Stimulated activated naive CD4-positive, alpha-beta T cell (primary cell): ENCODE measurements at regions not wholly inside any gene's neighbourhood (a gene's known extent, or its start where the extent isn't known, plus 50 kb on each side); places are given as distances from the start of the nearest gene placed in this dataset.

Experiments used
- DNase-seq, 6 experiments: peaks; one replicate each; lab custom pipeline; 2025; lab: John Stamatoyannopoulos, UW

DNA sequence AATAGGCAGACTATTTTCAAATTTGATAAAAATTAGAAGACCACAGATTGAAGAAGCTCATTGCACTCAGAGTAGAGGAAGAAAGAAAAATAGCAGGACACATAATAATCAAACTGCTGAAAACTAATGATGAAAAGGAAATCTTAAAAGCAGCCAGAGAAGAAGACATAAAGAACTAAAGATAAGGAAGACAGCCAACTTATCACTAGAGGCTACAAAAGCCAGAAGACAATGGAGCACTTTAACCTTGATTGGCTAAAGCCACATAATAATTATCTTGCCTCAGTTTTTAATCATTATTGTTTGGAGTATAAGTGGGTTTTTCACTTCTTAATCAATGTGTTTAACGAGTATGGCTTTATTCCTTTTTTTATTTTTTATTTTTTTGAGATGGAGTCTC, 397.6 kb downstream of the RNF144B start:
- DNase-seq: no peak

DNA sequence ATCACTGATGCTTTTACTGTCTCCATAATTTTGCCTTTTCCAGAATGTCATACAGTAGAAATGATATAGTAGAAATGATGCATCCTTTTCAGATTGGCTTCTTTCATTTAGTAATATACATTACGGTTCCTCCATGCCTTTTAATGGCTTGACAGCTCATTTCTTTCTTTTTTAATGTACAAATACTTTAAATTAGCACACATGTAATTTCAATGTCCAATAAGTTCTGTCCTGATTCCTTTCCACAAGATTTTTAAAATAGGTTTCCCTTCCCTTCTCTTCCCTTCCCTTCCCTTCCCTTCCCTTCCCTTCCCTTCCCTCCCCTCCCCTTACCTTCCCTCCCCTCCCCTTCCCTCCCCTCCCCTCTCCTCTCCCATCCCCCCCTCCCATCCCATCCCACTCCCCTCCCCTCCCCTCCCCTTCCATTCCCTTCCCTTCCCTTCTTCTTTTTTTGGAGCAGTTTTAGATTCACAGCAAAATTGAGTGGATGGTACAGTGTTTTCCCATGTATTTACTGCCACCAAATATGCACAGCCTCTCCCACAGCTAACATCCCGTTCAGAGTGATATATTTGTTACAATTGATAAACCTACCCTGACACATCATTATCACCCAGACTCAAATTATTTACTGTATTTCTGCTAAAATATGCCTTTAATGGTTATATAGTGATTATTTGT, 398.8 kb downstream of the RNF144B start:
- DNase-seq: no peak

DNA sequence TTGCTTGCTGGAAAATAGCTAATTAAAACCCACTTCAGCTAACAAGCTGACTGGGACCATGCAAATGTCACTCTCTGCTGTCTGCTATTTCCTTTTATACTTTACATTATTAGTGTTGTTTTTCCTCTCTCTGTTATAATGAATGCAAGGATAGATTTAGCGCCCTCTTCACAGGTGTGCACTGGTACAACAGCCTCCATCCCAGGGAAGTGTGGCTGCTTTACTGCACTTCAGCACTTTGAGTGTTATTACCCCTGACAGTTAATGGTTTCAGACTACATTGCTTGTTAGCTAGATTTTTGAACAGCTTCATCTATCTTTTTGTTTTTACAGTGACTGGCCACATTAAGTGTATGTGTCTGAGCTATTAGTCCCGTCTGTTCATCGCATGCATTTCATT, 405.7 kb downstream of the RNF144B start:
- no peak for DNase-seq

DNA sequence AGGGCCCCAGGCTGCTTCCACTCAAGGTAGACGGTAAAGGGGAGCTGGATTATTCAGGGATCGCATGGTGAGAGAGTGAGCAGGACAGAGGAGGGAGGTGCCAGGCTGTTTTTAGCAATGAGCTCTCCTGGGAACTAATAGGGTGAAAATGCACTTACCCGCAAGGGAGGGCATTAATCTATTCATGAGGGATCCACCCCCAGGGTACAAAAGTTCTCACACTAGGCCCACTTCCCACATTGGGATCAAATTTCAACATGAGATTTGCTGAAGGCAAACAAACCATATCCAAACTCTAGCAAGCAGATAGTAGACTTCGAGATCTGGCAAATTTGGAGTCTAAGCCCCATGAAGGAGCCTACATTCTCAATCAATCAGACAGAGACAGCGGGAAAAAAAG, 408.6 kb downstream of the RNF144B start:
- DNase-seq: no peak

DNA sequence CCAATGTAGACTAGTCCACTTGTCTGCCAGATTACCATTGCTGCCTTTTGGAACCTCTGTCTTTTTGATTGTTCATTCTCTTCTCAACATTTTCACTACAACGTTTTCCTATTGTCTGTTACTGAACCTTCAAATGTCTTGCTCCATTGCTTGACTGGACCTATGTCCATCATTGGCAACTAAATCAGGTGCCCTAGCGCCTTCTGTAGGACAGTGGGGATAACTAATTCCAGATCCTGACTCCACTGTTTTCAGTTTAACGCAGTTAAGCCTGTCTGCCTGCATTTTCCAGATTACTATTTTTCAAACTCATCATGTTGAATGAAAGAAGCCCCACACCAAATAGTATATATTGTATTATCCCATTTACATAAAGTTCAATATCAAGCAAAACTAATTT, 433.6 kb downstream of the RNF144B start:
- DNase-seq: no peak

DNA sequence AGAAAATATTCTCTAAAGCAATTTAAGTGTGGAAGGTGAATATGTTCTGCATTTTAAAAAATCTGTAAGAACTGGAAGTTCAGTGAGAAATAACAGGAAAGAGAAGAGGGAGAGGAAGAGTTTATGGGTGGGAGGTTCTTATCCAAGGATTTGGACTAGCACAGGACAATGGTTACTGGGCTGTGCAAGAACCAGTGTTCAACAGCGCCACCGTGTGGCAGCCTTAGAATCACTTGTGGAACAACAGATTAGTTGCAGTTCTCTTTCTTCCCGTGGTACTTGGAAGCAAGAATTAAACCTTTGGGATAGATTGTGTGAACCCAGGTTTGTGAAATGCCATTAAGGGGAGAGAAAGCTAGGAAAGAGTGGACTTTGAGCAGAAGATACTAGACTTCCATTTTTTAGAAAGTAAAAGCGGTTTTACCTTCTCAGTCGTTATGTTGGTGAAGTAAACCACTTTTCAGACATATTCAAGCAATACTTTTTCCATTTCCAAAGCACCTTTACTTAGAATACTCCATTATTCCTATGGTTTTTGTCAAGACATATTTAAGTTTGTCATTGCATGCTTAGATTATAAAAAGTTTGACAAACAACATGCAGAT, 436.7 kb downstream of the RNF144B start:
- no peak for DNase-seq

DNA sequence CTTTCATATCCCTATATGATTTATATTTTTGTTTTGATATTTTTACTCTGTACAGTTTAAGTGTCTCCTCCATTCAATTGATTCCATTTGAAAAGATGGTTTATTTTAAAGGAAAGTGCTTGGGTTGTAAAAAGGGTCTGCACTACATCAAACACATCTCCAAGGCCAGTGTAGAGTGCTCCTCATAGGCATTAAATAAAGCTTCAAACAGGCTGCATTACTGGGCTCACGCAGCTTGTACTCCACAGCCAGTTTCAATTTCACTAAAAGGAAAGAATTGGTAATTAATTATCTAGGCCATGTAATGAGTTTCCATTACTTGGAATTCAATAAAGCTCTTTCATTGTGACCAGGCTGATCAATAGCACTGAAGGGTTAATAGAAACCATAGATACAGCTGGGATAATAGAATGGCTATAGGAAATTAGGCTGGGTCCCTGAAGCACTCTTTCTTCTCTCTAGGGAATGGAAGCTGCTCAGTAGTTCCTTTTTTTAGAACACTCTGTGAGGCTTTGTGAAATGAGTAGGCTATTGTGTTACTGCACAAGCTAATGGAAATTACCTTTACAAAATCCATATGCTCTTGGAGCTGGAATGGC, 442.2 kb downstream of the RNF144B start:
- DNase-seq: no peak

DNA sequence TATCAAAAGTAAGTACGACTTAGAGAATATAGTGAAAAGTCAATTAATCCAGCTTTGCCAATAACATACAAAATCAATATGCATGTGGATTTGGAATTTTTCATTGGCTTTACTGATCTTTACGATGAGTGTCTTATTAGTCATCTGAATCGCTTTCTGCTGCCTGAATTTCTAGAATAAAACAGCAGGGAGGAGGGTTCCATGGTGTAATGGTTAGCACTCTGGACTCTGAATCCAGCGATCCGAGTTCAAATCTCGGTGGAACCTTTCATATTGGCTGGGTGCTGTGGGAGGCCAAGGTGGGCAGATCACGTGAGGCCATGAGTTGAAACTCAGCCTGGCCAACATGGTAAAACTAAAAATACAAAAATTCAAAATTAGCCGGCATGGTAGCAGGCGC, 448.8 kb downstream of the RNF144B start:
- no peak for DNase-seq

DNA sequence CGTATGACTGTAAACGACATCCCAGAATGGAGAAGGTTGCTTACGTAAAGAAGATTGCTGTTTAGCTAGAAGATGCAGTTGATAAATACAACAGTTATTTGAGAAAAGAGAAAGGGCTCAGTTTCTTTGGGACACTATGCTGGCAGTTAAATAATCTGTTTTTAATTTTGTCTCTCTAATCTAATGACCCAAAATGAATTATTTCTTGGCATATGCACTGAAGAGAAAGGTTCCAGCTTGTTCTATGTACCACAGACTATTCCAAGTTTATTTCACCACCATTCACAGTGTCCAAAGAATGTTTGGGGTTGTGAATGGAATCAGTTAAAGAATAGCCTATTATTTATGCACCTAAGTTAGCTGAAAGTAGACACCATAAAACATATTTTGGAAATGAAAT, 449.9 kb downstream of the RNF144B start:
- no peak for DNase-seq

DNA sequence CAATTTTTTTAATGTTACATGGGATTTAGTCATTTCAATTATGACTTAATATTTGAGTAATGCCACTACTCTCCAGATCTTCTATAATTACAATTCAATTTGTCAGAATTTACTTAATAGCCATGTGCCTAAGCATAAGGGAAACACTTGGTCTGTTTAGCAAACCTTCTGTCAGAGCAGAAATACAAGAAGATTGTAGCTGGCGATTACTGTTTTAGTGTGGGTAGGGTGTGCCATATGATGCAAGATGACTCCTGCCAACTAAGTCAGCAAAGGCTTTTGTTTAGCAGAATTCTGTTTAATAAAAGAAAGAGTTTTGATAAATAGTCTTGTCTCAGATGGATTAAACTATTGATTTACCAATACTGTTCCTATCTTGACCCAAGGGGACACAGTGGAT, 455.4 kb downstream of the RNF144B start:
- DNase-seq: no peak

DNA sequence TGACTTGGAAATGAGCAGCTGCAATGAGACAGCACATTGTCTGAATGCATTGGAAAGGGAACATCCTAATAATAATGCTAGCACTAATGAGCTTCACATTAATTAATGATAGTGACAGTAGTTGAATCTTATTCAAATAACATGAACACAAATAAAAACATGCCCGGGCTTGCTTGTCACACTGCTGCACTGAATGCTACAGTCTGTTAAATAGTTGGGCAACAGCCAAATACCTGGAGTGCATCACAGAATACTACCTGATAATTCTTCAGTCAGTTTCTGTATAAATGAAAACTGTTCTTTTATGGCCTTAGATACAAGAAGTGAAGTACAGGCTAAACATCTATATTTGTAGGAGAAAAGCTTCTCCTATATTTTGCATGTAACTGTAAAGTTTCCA, 458.7 kb downstream of the RNF144B start:
- no peak for DNase-seq

DNA sequence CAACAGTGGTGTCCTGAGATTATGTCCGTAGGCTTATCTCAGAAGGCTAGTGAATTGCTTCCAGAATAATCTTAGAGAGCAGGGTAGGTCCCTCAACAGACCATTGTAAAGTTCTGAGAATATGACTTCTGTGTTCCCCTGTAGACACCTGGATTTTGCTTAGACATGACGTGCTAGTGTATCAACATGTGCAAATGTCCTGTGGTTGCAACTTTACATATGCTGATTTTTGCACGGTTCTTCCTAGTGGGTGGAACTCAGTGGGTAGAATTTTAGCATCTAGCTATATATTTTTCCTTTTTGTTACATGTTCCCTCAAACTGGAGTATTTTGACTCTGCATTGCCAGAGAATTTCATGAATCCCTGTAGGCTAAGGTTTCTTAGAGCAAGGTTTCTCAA, 459.2 kb downstream of the RNF144B start:
- no peak for DNase-seq

DNA sequence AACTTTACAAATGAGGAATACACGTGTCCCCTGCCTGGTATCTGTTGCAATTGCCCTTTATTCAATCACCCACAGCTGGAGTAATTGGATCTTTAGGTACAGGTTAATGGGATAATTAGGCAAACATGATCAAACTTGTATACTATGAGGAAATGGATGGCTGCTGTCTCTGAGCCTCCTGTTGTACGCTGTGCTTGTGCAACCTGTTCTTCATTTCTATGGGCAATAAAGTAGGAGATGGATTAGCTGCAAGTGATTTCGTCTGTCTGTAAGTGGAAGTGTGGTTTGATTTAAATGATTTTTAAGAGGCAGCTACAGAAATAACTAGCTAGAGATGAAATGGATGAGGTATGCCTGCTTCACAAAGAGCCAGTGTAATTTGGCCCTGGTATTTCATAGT, 474.1 kb downstream of the RNF144B start:
- no peak for DNase-seq

DNA sequence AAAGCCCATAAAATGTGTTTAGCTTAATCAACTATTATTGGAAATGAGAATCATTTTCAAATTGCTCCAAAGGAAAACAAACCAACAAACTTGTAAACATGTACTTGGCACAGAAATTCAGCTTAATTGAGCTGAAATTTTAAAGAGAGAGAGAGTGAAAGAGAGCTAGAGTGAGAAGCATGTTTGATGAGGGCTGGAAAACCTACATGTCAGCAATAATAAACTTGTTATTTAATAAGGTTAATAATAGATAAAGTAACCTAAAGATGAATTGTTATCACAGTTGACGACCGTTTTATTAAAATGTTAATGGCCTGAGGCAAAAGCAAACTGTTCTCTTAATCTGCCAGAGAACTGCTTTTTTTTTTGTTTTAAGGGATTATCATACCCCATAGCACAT, 496.1 kb downstream of the RNF144B start:
- no peak for DNase-seq

DNA sequence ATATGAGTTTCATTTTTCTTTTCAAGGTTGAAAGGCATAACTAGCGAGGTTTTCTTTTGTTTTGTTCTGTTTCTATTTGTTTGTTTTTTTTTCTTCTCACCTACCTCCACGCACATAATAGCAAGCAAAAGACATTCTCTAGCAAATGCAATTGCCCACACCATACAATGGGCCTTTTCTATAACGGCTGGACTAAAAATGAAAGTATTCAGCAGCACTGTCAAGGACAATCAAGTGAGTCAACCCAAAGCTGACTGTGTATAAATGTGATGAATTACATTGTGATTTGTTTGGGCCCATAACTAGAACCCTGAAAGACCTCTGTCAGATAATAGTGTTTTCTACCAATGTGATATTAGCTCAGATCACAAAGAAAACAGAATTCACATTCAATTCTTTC, 496.7 kb downstream of the RNF144B start:
- DNase-seq: no peak

DNA sequence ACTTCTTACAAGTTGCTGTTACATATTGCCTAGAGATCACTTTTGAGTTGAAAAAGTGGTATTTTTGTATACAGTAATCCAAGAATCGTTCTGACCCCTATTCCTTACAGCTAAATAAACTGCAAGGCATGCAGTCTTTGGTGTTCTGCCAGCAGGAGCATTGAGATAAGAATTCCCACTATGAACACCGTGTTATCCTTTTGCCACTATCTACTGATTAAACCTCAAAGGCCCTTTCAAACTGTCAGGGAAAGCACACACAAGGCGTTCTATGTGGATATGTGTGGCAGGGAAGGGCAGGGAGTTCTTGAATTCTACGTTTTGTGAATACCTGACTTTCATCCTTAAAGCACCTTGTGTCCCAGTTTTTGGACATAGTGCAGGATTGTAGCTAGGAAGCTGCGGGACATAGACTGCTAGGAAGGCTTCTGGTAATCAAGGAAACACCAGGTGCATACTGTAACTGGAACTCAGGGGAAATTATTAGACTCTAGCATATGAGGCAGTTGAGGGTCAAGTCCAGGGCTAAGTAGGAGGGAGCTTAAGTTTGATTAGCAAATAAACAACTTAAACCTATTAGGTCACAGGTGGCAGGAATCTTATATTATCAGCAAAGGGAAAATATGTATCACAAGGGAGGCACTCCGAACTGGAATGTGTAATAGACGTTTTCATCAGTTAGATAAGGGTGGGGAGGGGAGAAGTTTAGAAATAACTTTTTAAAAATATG, 506.6 kb downstream of the RNF144B start:
- no peak for DNase-seq

DNA sequence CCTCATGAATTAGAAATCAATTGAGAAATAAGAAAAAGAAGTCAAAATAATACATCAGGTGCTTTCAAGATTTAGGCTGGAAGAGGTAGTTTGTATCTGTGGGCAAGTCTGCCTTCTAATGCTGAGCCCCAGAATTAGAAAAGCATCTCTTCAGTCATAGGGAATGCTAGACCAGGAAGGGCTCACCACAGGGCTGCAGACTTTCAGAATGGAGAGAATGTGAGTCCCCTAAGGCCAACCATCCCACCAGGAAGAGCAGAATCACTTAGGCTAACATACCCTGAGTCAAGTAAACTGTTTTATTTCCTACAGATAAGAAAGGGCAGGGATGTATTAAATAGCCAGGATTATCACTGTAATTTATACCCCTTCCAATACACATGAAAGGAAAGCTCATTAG, 510.2 kb downstream of the RNF144B start:
- DNase-seq: no peak

DNA sequence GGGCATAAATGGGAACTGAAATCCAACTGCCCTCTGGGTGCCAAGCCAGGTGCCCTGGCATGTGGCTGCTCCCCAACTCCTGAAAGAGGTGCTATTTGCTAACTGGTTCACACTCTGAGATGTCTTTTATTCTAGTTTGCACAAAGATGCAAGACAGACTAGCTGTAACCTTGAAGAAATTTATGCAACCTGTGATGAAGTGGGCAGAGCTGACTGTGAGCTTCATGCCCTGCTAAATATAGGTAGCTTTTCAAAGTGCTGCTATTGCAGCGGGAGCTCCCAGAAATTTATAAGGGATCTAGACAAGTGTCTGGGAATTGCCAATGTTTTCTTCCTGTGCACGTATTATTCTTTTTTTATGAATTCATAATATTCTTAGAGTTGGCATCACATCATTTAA, 517.5 kb downstream of the RNF144B start:
- no peak for DNase-seq

DNA sequence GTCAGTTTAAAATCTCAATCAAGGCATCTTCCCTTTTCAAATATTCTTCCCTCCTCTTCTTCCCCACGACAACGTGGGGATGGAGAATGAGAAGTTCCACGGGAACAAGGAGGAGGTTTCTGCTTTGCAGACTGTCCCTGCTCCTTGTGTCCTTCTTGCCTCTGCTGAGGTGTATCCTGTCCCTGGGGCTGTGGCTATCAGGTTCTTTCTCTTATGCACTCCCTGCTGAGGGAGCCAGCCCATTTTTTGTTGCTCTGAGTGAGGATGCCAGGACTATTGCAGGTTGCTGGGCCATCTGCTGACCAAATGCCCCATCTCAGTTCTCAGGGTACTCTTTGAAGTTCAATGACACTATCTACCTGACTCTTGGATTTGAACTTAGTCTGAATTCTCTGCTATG, 533.6 kb downstream of the RNF144B start:
- DNase-seq: no peak

DNA sequence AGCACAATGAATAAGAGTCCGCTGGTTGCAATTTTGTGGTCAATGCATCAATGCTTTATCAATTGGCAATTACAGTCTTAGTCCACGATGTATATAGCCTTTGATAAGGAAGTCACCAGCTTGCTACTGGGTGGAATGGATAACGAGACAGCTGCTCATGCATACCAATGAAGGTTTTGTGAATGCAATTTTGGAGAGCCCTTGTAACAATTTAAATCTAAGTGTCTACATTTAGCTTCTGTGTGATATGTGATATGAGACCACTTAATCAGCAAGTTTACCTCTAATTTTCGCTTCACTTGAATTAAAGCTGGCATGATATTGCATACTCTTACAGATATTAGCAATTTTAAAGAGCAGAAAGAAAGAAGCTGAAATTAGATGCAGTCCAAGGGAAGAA, 543.9 kb downstream of the RNF144B start:
- no peak for DNase-seq

DNA sequence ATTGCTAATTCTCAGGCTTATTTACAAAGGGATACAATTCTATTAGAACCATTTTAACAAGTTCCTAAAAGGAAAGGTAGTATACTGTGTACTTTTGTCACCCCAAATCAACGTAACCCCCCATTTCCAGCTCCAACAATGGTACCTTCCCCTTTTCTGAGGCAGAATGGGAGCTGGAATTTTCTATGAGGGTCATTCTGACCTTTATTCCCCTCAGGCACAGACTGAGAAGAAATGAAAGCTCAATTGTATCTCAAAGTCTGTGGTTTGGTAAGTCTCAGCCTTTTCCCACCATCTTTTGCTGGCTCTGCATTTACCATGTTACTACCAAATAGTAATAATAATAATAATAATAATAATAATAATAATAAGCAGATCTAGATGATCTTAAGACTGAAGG, 571.0 kb downstream of the RNF144B start:
- DNase-seq: no peak

DNA sequence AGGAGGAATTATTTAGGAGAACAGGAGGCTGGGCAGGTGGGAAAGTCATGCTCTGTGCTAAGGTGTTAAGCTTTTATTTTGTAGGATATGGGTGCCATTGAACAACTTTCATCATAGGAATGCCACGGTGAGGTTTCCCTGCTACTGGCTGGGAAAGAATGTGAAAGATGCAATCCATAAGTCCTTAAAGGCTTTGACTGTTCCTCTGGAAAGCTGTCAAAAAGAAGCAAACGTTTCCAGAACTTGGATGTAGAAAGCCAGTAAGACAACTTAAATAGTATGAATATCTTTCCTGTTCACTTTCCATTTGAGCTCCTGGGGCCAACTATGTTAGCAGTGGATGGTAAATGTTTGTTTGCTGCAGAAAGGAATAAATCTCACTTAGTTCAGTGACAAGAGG, 574.4 kb downstream of the RNF144B start:
- no peak for DNase-seq

DNA sequence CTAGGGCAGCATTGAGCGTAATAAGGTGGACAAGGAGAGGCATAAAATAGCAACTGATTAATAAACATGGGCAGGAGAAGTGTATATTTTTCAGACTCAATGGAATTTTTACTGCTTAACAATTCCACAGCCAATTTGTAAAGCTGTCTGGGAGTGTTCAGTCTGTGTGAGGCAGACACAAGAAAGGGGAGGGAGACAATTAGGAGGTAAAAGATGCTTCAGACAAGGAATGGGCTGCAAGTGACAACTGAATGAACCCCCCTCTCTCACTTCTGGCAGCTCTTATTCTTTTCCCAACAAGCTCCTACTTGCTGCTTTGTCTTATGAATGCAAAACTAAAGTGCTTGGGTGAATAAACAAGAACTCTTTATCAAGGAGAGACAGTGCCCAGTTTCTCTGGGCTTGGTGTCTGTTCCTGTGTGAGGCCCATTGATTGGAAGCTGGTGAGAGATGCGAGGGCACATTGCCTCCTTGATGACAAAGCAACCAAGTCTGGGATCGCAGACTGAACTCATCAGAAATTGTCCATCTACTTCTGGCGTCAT, 575.3 kb downstream of the RNF144B start:
- no peak for DNase-seq
